ENCODE measurements at regions not wholly inside any gene's neighbourhood (a gene's known extent, or its start where the extent isn't known, plus 50 kb on each side); places are given as distances from the start of the nearest gene placed in this dataset.

DNA sequence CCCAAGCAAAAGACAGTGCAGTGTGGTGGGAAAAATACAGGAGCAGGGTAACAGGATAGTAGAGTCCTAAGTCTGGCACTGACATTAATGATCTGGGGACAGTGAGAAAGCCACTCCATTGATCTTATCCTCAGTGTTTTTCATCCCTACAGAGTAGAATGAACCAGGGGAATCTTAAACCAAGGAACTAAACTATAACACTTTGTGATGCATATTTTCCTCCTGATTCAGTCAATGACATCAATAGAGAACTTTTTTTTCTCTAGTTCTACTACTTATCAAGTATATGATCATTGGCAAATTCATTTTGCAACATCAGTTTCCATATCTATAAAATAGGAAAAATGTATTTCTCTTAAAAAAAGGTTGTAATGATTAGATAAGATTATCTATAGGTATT is 151.1 kb downstream of the TMEM26 start:
- no peak overlapping the region for H3K4me3 Mint-ChIP-seq
- H3K9me3 Mint-ChIP-seq: peaks cover 0 to 9% (median 3%) of the 10 kb centered on the region in 6 donors
- no peak for DNase-seq
- no peaks in the 10 kb centered on the region for H3K4me1 Mint-ChIP-seq
- H3K27me3 Mint-ChIP-seq (ENCODE audit: low read depth in 3 of 3): peaks cover 0 to 7% (median 0%) of the 10 kb centered on the region in 3 donors
- peaks cover 4 to 7% (median 4%) of the 10 kb centered on the region in 3 donors for H3K36me3 Mint-ChIP-seq
- no peak overlapping the region for H3K27ac Mint-ChIP-seq

DNA sequence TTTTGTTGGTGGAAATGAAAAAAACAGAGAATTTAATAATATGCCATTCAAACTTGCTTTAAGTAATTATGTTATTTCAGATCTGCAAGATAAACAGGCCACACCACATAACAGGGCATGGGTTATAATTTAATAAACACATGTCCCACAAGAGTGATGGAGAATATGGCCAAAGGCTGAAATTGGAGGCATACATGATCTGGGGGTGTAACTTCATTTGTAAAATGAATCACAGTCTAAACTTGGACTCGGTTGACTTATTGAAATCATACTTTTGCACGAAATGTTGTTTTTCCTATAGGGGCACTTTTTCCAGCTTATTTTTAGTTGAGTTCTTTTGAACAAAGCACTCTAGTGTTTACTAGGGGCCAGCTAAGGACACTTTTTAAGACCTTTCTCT is 151.6 kb downstream of the TMEM26 start:
- DNase-seq: no peak
- Mint-ChIP-seq H3K4me3 (no peak overlapping the region), H3K9me3 (peaks cover 0 to 9% (median 3%) of the 10 kb centered on the region in 6 donors), H3K36me3 (peaks cover 4 to 7% (median 4%) of the 10 kb centered on the region in 3 donors), H3K27ac (no peak overlapping the region), H3K27me3 (ENCODE audit: low read depth in 3 of 3) (peaks cover 0 to 7% (median 0%) of the 10 kb centered on the region in 3 donors), H3K4me1 (no peaks in the 10 kb centered on the region)

DNA sequence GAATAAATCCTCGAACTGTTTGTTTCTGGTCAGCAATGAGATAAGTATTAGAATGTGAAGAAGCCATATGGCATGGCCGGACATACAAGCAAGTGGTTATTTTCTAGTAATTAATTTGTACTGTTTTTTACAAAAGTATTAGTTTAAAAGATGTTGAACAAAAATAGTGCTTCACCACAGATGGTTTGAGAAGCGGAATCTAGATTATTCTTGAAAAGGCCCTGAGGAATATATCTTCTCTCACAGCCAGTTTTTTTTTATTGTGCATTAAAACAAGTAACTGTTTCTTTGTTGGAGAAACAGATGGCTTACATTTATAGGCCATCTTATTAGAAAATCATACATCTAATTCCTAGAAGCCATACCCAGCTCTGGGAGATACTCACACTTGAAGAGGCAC is 153.3 kb downstream of the TMEM26 start:
- H3K4me3 Mint-ChIP-seq: no peak overlapping the region
- no peaks in the 10 kb centered on the region for H3K4me1 Mint-ChIP-seq

DNA sequence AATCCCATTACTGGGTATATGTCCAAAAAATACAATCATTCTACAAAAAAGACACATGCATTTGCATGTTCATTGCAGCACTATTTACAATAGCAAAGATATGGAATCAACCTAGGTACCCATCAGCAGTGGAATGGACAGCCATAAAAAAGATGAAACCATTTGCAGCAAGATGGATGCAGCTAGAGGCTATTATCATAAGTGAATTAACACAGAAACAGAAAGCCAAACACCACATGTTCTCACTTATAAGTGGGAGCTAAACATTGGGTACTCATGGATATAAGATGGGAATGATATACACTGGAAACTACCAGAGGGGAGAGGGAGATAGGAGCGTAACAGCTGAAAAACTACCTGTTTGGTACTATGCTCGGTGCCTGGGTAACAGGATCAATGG is 154.0 kb downstream of the TMEM26 start:
- H3K9me3 Mint-ChIP-seq: peaks cover 0 to 9% (median 3%) of the 10 kb centered on the region in 6 donors
- DNase-seq: no peak
- peaks cover 4% of the 10 kb centered on the region in 3 donors for H3K36me3 Mint-ChIP-seq
- peaks cover 0 to 7% (median 0%) of the 10 kb centered on the region in 3 donors for H3K27me3 Mint-ChIP-seq (ENCODE audit: low read depth in 3 of 3)
- H3K4me1 Mint-ChIP-seq: no peaks in the 10 kb centered on the region
- H3K4me3 Mint-ChIP-seq: no peak overlapping the region
- H3K27ac Mint-ChIP-seq: no peak overlapping the region

More for the DNA sequence above, 153.3 kb downstream of the TMEM26 start:
- H3K27me3 Mint-ChIP-seq (ENCODE audit: low read depth in 3 of 3): peaks cover 0 to 7% (median 0%) of the 10 kb centered on the region in 3 donors
- peaks cover 0 to 9% (median 3%) of the 10 kb centered on the region in 6 donors for H3K9me3 Mint-ChIP-seq
- peaks cover 4% of the 10 kb centered on the region in 3 donors for H3K36me3 Mint-ChIP-seq
- H3K27ac Mint-ChIP-seq: no peak overlapping the region
- DNase-seq: no peak

DNA sequence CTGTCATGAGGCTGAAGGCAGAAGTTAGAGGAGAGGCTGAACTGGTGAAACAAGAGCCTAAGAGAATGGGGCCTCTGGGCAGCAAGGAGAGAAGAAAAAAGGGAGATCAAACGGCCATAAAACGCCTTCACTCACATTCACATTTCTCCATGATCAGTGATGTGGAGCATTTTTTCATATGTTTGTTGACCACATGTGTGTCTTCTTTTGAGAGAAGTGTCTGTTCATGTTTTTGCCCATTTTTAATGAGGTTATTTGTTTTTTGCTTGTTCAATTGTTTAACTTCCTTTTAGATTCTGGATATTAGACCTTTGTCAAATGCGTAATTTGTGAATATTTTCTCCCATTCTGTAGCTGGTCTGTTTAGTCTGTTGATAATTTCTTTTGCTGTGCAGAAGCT is 155.0 kb downstream of the TMEM26 start:
- no peak overlapping the region for H3K27ac Mint-ChIP-seq

DNA sequence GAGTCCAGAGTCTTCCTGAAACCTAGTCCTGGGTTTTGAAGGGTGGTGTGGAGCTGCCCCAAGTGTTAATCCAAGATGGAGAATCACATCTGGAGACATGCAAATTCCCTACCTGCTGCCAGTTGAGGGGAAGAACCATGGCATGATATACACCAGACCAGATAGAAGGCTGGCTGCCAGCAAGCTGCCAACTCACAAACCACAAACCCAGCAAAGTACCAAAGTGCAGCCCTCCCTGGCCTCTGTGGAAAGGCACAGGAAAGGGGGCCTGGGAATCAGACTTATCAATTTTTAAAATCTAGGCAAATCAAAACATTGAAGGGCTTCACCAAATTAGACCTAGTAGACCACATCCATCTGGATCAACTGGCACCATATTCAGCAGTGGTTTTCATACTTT is 157.0 kb downstream of the TMEM26 start:
- DNase-seq: no peak
- Mint-ChIP-seq H3K4me1 (no peaks in the 10 kb centered on the region), H3K9me3 (peaks cover 0 to 9% (median 3%) of the 10 kb centered on the region in 6 donors), H3K36me3 (peaks cover 4% of the 10 kb centered on the region in 3 donors), H3K4me3 (no peak overlapping the region), H3K27ac (no peak overlapping the region), H3K27me3 (ENCODE audit: low read depth in 3 of 3) (peaks cover 0 to 3% (median 0%) of the 10 kb centered on the region in 3 donors)

More for the DNA sequence above, 155.0 kb downstream of the TMEM26 start:
- no peak for DNase-seq
- H3K4me1 Mint-ChIP-seq: no peaks in the 10 kb centered on the region
- peaks cover 0 to 9% (median 3%) of the 10 kb centered on the region in 6 donors for H3K9me3 Mint-ChIP-seq
- peaks cover 0 to 7% (median 0%) of the 10 kb centered on the region in 3 donors for H3K27me3 Mint-ChIP-seq (ENCODE audit: low read depth in 3 of 3)
- H3K36me3 Mint-ChIP-seq: peaks cover 4% of the 10 kb centered on the region in 3 donors
- H3K4me3 Mint-ChIP-seq: no peak overlapping the region

DNA sequence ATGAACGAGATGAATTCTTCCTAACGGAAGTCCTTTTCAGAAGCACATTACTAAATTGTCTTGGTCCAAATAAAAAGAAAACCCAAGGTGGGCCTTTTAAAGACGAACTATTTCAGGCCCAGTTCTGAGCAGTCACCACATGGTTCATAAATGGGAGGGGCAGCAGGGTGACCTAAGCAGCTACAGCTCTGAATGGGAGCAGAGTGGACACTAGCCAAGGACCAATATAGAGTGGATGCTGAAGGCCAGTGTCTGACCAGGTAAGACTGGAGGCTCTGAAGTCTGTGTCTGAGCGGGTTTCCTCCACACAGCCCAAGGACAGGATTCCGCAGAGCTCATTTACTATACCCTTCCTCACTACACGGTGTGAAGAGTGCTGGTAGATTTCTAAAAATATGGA is 159.1 kb downstream of the TMEM26 start:
- Mint-ChIP-seq H3K27ac (no peak overlapping the region), H3K36me3 (peaks cover 0 to 4% (median 4%) of the 10 kb centered on the region in 3 donors), H3K4me3 (no peak overlapping the region), H3K9me3 (peaks cover 2 to 9% (median 3%) of the 10 kb centered on the region in 6 donors), H3K27me3 (ENCODE audit: low read depth in 3 of 3) (peaks cover 0 to 2% (median 0%) of the 10 kb centered on the region in 3 donors), H3K4me1 (no peaks in the 10 kb centered on the region)
- DNase-seq: no peak

DNA sequence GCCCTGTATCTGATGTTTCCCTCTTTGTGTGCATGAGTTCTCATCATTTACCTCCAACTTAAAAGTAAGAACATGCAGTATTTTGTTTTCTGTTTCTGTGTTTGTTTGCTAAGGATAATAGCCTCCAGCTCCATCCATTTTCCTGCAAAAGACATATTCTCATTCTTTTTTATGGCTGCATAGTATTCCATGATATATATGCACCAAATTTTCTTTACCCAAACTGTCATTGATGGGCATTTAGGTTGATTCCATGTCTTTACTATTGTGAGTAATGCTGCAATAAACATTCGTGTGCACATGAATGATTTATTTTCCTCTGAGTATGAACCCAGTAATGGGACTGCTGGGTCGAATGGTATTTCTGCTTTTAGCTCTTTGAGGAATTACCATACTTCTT is 163.4 kb downstream of the TMEM26 start:
- H3K27ac Mint-ChIP-seq: no peak overlapping the region
- no peak for DNase-seq
- H3K9me3 Mint-ChIP-seq: peaks cover 0 to 3% (median 0%) of the 10 kb centered on the region in 6 donors
- no peaks in the 10 kb centered on the region for H3K27me3 Mint-ChIP-seq (ENCODE audit: low read depth in 3 of 3)
- peaks cover 29 to 31% of the 10 kb centered on the region in 2 donors for H3K4me1 Mint-ChIP-seq
- H3K4me3 Mint-ChIP-seq: no peak overlapping the region
- no peaks in the 10 kb centered on the region for H3K36me3 Mint-ChIP-seq

DNA sequence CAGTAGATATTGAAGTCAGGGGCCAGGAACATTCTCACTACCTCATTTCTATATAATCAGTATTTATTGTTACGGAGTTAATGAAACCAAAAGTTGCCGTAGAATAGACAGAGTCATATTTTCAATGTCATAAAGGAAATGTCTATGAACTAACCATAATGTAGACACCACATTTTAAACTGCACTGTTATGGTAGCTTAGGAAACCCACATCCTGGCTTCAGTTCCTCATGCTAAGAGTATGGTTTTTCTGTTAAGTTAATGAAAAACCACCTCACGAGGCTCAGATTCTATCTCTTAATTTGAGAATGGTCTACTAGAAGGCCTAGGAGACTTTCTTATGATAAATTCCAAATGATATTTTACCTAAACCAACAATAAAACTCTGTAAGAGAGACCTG is 166.5 kb downstream of the TMEM26 start:
- Mint-ChIP-seq H3K9me3 (peaks cover 0 to 2% (median 0%) of the 10 kb centered on the region in 6 donors), H3K36me3 (no peaks in the 10 kb centered on the region), H3K27ac (peak overlapping the region; percentile 47 to 92 (median 85)), H3K4me3 (peak overlapping the region; percentile 70 to 79 (median 74)), H3K27me3 (ENCODE audit: low read depth in 3 of 3) (peaks cover 0 to 1% (median 1%) of the 10 kb centered on the region in 3 donors), H3K4me1 (peaks cover 39 to 42% of the 10 kb centered on the region in 2 donors)
- peak; percentile 53 to 64 (median 61) for DNase-seq

DNA sequence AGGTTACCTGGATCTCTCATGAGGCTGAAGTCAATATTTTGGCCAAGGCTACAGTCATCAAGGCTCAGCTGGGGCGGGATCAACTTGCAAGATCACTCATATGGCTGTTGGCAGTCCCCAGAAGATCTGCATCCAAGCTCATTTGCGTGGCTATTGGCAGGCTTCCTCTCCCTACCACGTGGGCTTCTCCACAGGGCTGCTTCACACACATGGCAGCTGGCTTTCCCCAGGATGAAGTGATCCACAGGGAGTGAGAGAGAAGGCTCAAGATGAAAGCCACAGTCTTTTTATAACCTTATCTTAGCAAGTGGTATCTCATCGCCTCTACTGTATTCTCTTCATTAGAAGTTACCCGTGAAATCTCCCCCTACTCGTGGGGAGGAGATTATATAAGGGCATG is 167.4 kb downstream of the TMEM26 start:
- DNase-seq: no peak
- H3K27me3 Mint-ChIP-seq (ENCODE audit: low read depth in 3 of 3): peaks cover 0 to 3% (median 3%) of the 10 kb centered on the region in 3 donors
- no peaks in the 10 kb centered on the region for H3K36me3 Mint-ChIP-seq
- peaks cover 39 to 42% of the 10 kb centered on the region in 2 donors for H3K4me1 Mint-ChIP-seq
- peaks cover 0 to 2% (median 0%) of the 10 kb centered on the region in 6 donors for H3K9me3 Mint-ChIP-seq
- peak overlapping the region in 1 of 5 donors; percentile 74 for H3K4me3 Mint-ChIP-seq
- peak overlapping the region in 2 of 6 donors; percentile 4 to 91 for H3K27ac Mint-ChIP-seq

DNA sequence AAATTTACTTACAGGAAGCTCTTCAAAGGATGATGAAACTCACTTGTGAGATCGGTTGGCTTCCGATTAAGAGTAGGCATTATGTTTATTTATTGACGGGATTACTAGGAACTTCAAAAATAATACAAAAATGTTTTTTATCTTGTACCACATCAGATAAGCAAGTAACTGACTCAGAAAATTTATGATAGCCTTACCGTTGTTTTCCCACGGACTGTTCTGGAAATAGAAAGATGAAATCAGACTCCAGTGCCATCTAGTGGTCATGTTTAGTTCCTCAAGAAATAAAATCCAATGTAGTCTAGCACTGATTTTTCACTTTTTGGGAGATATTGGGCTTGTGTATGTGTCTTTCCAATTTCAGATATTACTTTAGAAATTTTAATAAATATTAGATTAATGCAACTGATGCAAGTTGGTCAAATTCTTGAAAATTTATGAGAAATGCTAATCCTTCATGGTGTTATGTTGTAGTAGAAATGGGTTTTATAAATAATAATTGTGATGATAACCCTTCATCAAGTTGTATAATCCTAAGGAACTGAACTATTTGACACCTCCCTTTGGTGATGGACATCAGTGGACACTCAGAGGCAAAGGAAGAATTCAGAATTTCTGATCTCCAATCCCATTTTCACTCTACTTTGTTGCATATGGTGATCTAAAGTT is 168.8 kb downstream of the TMEM26 start:
- peak; percentile 35 to 43 (median 38) for DNase-seq
- H3K36me3 Mint-ChIP-seq: no peaks in the 10 kb centered on the region
- H3K4me1 Mint-ChIP-seq: peaks cover 40 to 42% of the 10 kb centered on the region in 2 donors
- no peaks in the 10 kb centered on the region for H3K9me3 Mint-ChIP-seq
- H3K4me3 Mint-ChIP-seq: peak overlapping the region; percentile 61 to 84 (median 71)
- H3K27me3 Mint-ChIP-seq (ENCODE audit: low read depth in 3 of 3): peaks cover 0 to 3% (median 3%) of the 10 kb centered on the region in 3 donors
- no peak overlapping the region for H3K27ac Mint-ChIP-seq

DNA sequence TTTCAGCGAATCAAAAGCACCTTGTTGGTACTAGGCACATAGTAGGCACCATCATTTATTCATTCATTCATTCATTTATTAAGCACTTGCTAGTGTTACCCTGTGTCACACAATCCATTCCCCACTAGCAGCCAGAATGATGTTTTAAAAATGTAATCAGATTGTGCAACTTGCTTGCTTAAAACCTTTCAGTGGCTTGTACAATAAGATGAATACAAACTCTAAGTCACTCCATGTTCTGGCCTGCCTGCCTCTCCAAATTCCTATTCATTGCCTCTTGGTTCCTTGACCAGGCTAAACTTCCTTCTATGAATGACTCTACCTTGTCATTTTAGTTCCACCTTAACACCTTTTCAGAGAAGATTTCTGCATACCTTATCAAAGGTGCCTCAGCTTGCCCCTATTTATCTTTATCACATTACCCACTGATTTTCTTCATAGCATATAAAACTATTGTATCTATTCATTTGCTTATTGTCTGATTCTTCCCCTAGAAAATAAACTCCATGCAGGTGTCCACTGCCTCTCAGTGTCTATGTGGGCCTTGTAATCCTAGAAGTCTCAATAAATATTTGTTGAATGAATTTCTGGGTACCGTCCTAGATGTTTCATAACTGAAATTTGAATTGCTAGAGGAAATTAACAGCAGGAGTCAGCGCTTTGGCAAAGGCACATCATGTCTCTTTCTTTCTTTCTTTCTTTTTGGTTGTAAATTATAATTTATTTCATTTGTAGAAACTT is 169.5 kb downstream of the TMEM26 start:
- no peak for DNase-seq
- H3K27me3 Mint-ChIP-seq (ENCODE audit: low read depth in 3 of 3): peaks cover 0 to 3% (median 3%) of the 10 kb centered on the region in 3 donors
- H3K36me3 Mint-ChIP-seq: no peaks in the 10 kb centered on the region
- H3K4me3 Mint-ChIP-seq: peak overlapping the region; percentile 61 to 84 (median 71)
- H3K27ac Mint-ChIP-seq: peak overlapping the region in 1 of 6 donors; percentile 47
- no peaks in the 10 kb centered on the region for H3K9me3 Mint-ChIP-seq
- peaks cover 40 to 42% of the 10 kb centered on the region in 2 donors for H3K4me1 Mint-ChIP-seq

DNA sequence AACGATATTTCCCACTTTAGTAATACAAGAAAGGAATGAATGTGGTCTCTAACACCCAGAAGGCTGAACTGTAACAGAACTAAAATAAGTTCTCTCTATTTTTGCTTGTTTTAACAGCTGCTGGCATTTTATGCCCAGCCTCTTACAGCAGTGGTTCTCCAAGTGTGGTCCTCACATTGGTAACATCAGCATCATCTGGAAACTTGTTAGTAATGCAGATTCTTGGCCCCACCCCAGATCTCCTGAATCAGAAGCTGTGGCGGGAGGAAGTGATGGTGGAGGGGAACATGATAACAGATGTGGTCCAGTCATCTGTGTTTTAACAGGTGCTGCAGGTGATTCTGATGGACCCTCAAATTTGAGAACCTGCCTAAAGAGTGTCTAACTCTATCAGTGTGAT is 170.1 kb downstream of the TMEM26 start:
- Mint-ChIP-seq H3K36me3 (no peaks in the 10 kb centered on the region), H3K4me1 (peaks cover 38 to 39% of the 10 kb centered on the region in 2 donors), H3K27ac (no peak overlapping the region), H3K9me3 (no peaks in the 10 kb centered on the region), H3K27me3 (ENCODE audit: low read depth in 3 of 3) (peaks cover 0 to 3% (median 3%) of the 10 kb centered on the region in 3 donors), H3K4me3 (no peak overlapping the region)
- no peak for DNase-seq

DNA sequence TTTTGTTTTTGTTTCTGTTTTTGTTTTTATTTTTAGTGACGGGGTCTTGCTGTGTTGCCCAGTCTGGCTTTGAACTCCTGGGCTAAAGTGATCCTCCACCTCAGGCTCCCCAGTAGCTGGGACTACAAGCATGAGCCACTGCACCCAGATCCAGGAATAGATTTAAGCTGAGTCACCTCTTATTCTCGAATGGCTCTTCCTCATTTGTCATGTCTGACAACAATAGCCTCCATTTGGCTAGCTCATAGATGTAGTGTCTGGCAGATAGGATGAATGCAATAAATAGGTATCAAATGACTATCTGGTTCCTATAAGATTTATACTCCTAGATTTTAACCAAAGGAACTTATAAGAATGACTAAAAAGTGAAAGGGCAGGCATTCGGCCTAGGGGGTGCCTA is 172.9 kb downstream of the TMEM26 start:
- peaks cover 11 to 12% of the 10 kb centered on the region in 2 donors for H3K4me1 Mint-ChIP-seq
- no peak overlapping the region for H3K4me3 Mint-ChIP-seq
- no peaks in the 10 kb centered on the region for H3K9me3 Mint-ChIP-seq
- H3K36me3 Mint-ChIP-seq: no peaks in the 10 kb centered on the region
- DNase-seq: no peak
- H3K27me3 Mint-ChIP-seq (ENCODE audit: low read depth in 3 of 3): peaks cover 2 to 3% (median 3%) of the 10 kb centered on the region in 3 donors
- H3K27ac Mint-ChIP-seq: no peak overlapping the region
